ENCODE measurements at regions not wholly inside any gene's neighbourhood (a gene's known extent, or its start where the extent isn't known, plus 50 kb on each side); places are given as distances from the start of the nearest gene placed in this dataset.
"Not testable (repeated sequence)": the region's sequence is repeated elsewhere in the genome, so short reads cannot be mapped to it uniquely, and the experiment has no call there.

DNA sequence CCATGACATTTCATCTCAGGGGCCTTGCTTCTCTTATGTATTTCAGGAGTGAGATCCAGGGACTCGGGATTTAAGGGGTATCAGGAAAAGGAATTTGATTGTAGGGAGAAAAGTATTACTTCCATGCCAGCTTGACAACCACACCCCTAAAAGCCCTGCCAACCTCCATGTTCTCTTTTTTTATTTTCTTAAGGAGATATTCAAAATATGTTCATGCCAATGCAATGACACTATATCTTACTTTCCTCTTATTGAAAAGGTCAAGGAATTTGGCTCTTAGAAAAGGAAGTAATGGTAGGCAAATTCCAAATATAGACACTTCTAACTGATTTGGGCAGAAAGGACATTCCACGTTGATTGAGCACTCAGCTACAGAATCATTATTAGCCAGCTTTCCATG is 407.5 kb upstream of the NECTIN3 start:
- Mint-ChIP-seq H3K27ac (no peak overlapping the region), H3K4me3 (ENCODE audit: low read depth) (no peak overlapping the region), H3K4me1 (ENCODE audit: low read depth) (no peaks in the 10 kb centered on the region), H3K36me3 (ENCODE audit: low read depth) (no peaks in the 10 kb centered on the region), H3K9me3 (peaks cover 4% of the 10 kb centered on the region), H3K27me3 (ENCODE audit: low read depth) (no peaks in the 10 kb centered on the region)
- intact Hi-C loops (cut with micrococcal nuclease) = no loop called here
- no peak for DNase-seq (ENCODE audit: low spot score)

- DNase-seq (ENCODE audit: low spot score) = no peak
- Mint-ChIP-seq H3K4me3 (ENCODE audit: low read depth) (no peak overlapping the region), H3K27me3 (ENCODE audit: low read depth) (no peaks in the 10 kb centered on the region), H3K4me1 (ENCODE audit: low read depth) (no peaks in the 10 kb centered on the region), H3K36me3 (ENCODE audit: low read depth) (no peaks in the 10 kb centered on the region), H3K27ac (no peak overlapping the region), H3K9me3 (peaks cover 4% of the 10 kb centered on the region)
- intact Hi-C loops (cut with micrococcal nuclease) = no loop called here
These were observed 405.1 kb upstream of the NECTIN3 start for GRCh38 chr3:110666495-110666894.

- H3K36me3 Mint-ChIP-seq (ENCODE audit: low read depth) = no peaks in the 10 kb centered on the region
- intact Hi-C loops (cut with micrococcal nuclease) = no loop called here
- peaks cover 4% of the 10 kb centered on the region for H3K9me3 Mint-ChIP-seq
- H3K4me3 Mint-ChIP-seq (ENCODE audit: low read depth) = no peak overlapping the region
- DNase-seq (ENCODE audit: low spot score) = no peak
- H3K27ac Mint-ChIP-seq = no peak overlapping the region
- no peaks in the 10 kb centered on the region for H3K27me3 Mint-ChIP-seq (ENCODE audit: low read depth)
- H3K4me1 Mint-ChIP-seq (ENCODE audit: low read depth) = no peaks in the 10 kb centered on the region
These were observed 404.4 kb upstream of the NECTIN3 start for GRCh38 chr3:110667216-110667615.

- intact Hi-C loops (cut with micrococcal nuclease) = no loop called here
- H3K9me3 Mint-ChIP-seq = peaks cover 8% of the 10 kb centered on the region
These were observed 401.2 kb upstream of the NECTIN3 start for GRCh38 chr3:110670407-110670806.

DNA sequence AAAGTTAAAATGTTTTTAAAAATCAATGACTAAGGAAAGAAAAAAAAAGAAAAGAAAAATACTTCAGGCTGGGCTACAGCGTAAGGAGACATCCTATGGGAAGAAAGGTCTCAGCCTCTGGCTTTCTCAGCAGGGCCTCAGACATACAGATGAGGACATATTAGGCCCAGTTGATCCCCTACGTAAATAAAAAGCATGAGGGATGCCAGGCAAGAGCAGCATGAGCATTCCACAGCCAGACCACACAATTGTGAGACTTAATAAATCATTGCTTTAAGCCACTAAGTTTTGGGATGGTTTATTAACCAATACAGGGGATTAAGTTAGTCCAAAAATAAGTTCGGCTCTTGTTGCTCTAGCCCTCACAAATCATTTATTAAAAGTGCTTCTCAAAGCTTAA is 394.1 kb upstream of the NECTIN3 start:
- Mint-ChIP-seq H3K4me1 (ENCODE audit: low read depth) (no peaks in the 10 kb centered on the region), H3K4me3 (ENCODE audit: low read depth) (no peak overlapping the region), H3K27me3 (ENCODE audit: low read depth) (no peaks in the 10 kb centered on the region), H3K27ac (no peak overlapping the region), H3K9me3 (peaks cover 4% of the 10 kb centered on the region), H3K36me3 (ENCODE audit: low read depth) (no peaks in the 10 kb centered on the region)
- intact Hi-C loops (cut with micrococcal nuclease) = no loop called here
- DNase-seq (ENCODE audit: low spot score) = no peak

More at GRCh38 chr3:110670407-110670806, 401.2 kb upstream of the NECTIN3 start:
- H3K4me3 Mint-ChIP-seq (ENCODE audit: low read depth) = no peak overlapping the region
- no peaks in the 10 kb centered on the region for H3K36me3 Mint-ChIP-seq (ENCODE audit: low read depth)
- H3K4me1 Mint-ChIP-seq (ENCODE audit: low read depth) = no peaks in the 10 kb centered on the region
- no peaks in the 10 kb centered on the region for H3K27me3 Mint-ChIP-seq (ENCODE audit: low read depth)
- no peak for DNase-seq (ENCODE audit: low spot score)
- H3K27ac Mint-ChIP-seq = no peak overlapping the region

- intact Hi-C loops (cut with micrococcal nuclease) = no loop called here
- H3K27ac Mint-ChIP-seq = no peak overlapping the region
- H3K4me3 Mint-ChIP-seq (ENCODE audit: low read depth) = no peak overlapping the region
- H3K9me3 Mint-ChIP-seq = no peaks in the 10 kb centered on the region
- no peak for DNase-seq (ENCODE audit: low spot score)
- no peaks in the 10 kb centered on the region for H3K27me3 Mint-ChIP-seq (ENCODE audit: low read depth)
- no peaks in the 10 kb centered on the region for H3K4me1 Mint-ChIP-seq (ENCODE audit: low read depth)
- H3K36me3 Mint-ChIP-seq (ENCODE audit: low read depth) = no peaks in the 10 kb centered on the region
These were observed 392.3 kb upstream of the NECTIN3 start for GRCh38 chr3:110679285-110679684.

DNA sequence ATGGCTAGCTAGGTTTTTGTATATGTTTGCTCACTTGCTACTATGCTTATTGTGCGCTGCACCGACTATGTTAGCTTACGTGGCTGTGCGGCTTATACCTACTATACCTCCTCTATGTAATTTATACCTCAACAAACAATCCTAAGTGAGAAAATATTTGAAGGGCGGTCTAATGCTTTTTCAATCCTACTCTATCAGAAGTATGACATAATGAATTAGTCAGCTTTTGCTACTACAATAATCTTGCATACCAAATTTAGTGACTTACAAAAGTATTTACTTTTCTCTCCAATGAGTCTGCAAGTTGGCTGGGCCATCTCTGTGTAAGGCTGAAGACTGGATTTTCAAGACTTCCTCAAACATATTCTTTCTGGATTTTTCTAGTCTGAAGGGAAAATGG is 391.2 kb upstream of the NECTIN3 start:
- no peak for DNase-seq (ENCODE audit: low spot score)
- intact Hi-C loops (cut with micrococcal nuclease) = no loop called here
- Mint-ChIP-seq H3K27me3 (ENCODE audit: low read depth) (no peaks in the 10 kb centered on the region), H3K4me1 (ENCODE audit: low read depth) (no peaks in the 10 kb centered on the region), H3K36me3 (ENCODE audit: low read depth) (no peaks in the 10 kb centered on the region), H3K9me3 (no peaks in the 10 kb centered on the region), H3K4me3 (ENCODE audit: low read depth) (no peak overlapping the region), H3K27ac (no peak overlapping the region)

- no peak for DNase-seq (ENCODE audit: low spot score)
- no peaks in the 10 kb centered on the region for H3K27me3 Mint-ChIP-seq (ENCODE audit: low read depth)
- no peaks in the 10 kb centered on the region for H3K36me3 Mint-ChIP-seq (ENCODE audit: low read depth)
- no peaks in the 10 kb centered on the region for H3K9me3 Mint-ChIP-seq
- H3K4me1 Mint-ChIP-seq (ENCODE audit: low read depth) = no peaks in the 10 kb centered on the region
- intact Hi-C loops (cut with micrococcal nuclease) = no loop called here
- H3K27ac Mint-ChIP-seq = no peak overlapping the region
- H3K4me3 Mint-ChIP-seq (ENCODE audit: low read depth) = no peak overlapping the region
These were observed 387.1 kb upstream of the NECTIN3 start for GRCh38 chr3:110684466-110684865.

DNA sequence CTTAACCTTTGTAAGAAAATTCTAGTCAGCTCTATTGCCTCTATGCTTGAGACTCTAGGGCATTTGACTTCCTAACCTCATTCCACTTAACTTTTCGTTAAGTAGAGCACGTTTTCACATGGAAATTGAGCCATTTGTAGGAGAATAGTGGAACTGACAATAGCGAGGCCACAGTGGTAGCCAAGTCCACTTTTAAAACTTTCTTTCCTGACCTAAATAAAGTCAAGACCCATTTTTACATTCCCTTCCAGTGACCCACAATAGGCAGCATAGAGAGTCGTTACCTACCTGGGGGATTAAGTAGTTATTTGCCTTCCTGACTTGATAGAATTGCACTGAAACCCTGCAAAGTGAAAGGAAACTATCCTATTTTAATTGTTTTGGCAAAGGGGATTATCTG is 386.0 kb upstream of the NECTIN3 start:
- Mint-ChIP-seq H3K9me3 (no peaks in the 10 kb centered on the region), H3K36me3 (ENCODE audit: low read depth) (no peaks in the 10 kb centered on the region), H3K27ac (no peak overlapping the region), H3K27me3 (ENCODE audit: low read depth) (no peaks in the 10 kb centered on the region), H3K4me3 (ENCODE audit: low read depth) (no peak overlapping the region), H3K4me1 (ENCODE audit: low read depth) (no peaks in the 10 kb centered on the region)
- no peak for DNase-seq (ENCODE audit: low spot score)
- intact Hi-C loops (cut with micrococcal nuclease) = no loop called here

DNA sequence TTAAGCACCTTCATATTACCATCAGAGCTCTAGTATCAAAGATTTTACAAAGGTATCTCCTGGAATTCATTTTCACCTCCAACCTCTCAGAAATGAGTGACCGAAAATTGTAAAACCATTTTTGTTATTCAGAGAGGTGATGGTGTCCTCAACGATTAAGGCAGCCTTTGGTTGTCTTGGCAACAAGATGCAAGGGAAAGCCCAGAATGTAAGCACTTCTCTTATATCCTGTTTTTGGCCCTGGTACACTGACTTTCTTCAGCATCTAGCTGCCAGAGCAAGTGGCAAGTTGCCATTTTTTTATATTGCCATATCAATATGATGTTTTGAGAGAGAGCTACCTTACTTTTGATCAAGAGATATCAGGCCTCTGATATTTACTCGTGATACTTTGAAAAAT is 384.9 kb upstream of the NECTIN3 start:
- Mint-ChIP-seq H3K4me1 (ENCODE audit: low read depth) (no peaks in the 10 kb centered on the region), H3K36me3 (ENCODE audit: low read depth) (no peaks in the 10 kb centered on the region), H3K27me3 (ENCODE audit: low read depth) (no peaks in the 10 kb centered on the region)

DNA sequence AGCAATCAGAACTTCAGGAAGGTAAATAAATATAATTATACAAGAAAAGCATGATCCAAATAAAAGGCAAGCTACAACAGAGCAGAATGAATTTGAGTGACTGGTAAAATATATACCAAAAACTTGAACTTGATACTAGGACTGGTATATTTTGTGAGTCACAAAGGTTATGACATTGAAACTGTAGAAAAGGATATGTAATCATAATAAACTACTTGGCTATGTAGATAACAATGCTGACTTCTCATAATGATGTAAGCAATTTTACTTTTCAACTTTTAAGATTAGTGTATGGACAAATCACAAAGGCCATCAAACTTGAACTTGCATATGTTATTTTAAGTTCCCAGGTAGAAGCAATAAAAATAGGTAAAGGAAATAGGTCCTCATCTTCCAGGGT is 384.5 kb upstream of the NECTIN3 start:
- DNase-seq (ENCODE audit: low spot score) = no peak
- H3K4me3 Mint-ChIP-seq (ENCODE audit: low read depth) = no peak overlapping the region

More for the DNA sequence above, 384.9 kb upstream of the NECTIN3 start:
- H3K4me3 Mint-ChIP-seq (ENCODE audit: low read depth) = no peak overlapping the region
- no peak overlapping the region for H3K27ac Mint-ChIP-seq
- no peaks in the 10 kb centered on the region for H3K9me3 Mint-ChIP-seq
- no peak for DNase-seq (ENCODE audit: low spot score)
- intact Hi-C loops (cut with micrococcal nuclease) = no loop called here

DNA sequence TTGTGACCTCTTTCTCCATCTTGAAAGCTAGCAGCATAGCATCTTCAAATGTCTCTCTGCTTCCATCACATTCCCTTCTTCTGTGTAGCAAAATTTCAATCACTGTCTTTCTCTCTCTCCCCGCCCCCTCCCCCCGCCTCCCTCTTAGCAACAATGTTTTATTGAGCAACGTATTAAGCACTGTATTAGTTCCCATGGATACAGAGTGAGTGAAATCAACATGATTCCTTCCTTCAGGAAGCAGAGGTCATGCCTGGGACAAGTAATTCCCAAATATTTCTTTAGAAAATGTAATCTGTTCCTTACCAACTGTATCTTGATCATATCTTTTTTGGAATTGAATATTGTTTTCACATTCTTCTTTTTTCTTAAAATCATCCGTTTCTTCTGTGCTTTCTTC is 373.7 kb upstream of the NECTIN3 start:
- no peaks in the 10 kb centered on the region for H3K9me3 Mint-ChIP-seq
- no peak for DNase-seq (ENCODE audit: low spot score)
- H3K27me3 Mint-ChIP-seq (ENCODE audit: low read depth) = no peaks in the 10 kb centered on the region
- H3K27ac Mint-ChIP-seq = no peak overlapping the region
- no peaks in the 10 kb centered on the region for H3K4me1 Mint-ChIP-seq (ENCODE audit: low read depth)
- H3K36me3 Mint-ChIP-seq (ENCODE audit: low read depth) = no peaks in the 10 kb centered on the region
- intact Hi-C loops (cut with micrococcal nuclease) = no loop called here
- no peak overlapping the region for H3K4me3 Mint-ChIP-seq (ENCODE audit: low read depth)

More for the DNA sequence above, 384.5 kb upstream of the NECTIN3 start:
- intact Hi-C loops (cut with micrococcal nuclease) = no loop called here
- H3K27ac Mint-ChIP-seq = no peak overlapping the region
- no peaks in the 10 kb centered on the region for H3K4me1 Mint-ChIP-seq (ENCODE audit: low read depth)
- no peaks in the 10 kb centered on the region for H3K27me3 Mint-ChIP-seq (ENCODE audit: low read depth)
- H3K9me3 Mint-ChIP-seq = no peaks in the 10 kb centered on the region
- no peaks in the 10 kb centered on the region for H3K36me3 Mint-ChIP-seq (ENCODE audit: low read depth)

DNA sequence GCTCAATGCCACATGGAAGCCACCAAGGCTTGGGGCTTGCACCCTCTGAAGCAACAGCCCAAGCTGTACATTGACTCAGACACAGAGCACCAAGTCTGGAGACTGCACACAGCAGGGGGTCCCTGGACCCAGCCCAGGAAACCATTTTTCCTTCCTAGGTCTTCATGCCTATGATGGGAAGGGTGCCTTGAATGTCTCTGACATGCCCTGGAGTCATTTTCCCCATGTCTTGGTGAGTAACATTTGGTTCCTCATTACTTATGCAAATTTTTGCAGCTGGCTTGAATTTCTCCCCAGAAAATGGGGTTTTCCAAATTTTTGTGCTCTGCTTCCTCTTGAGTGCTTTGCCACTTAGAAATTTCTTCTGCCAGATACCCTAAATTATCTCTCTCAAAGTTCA is 367.3 kb upstream of the NECTIN3 start:
- H3K36me3 Mint-ChIP-seq (ENCODE audit: low read depth); H3K27ac Mint-ChIP-seq; H3K4me3 Mint-ChIP-seq (ENCODE audit: low read depth); DNase-seq (ENCODE audit: low spot score); intact Hi-C loops (cut with micrococcal nuclease); H3K27me3 Mint-ChIP-seq (ENCODE audit: low read depth); H3K9me3 Mint-ChIP-seq; H3K4me1 Mint-ChIP-seq (ENCODE audit: low read depth): not testable (repeated sequence)

DNA sequence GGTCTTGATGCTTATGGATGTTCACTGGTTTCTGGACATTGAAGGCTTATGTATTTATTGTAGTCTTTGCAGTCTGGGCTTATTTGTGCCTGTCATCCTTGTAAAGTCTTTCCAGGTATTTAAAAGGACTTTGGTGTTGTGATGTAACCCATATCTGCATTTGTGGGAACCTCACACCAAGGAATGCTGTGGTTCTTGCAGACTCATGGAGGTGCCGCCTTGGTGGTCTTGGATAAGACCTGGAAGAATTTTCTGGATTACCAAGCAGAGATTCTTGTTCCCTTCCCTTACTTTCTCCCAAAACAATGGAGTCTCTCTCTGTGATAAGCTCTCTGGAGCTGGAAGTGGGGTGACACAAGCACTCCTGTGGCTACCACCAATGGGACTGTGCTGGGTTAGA is 363.5 kb upstream of the NECTIN3 start:
- intact Hi-C loops (cut with micrococcal nuclease) = no loop called here
- no peaks in the 10 kb centered on the region for H3K27me3 Mint-ChIP-seq (ENCODE audit: low read depth)
- H3K27ac Mint-ChIP-seq = no peak overlapping the region
- no peak for DNase-seq (ENCODE audit: low spot score)
- H3K9me3 Mint-ChIP-seq = no peaks in the 10 kb centered on the region
- no peak overlapping the region for H3K4me3 Mint-ChIP-seq (ENCODE audit: low read depth)
- H3K36me3 Mint-ChIP-seq (ENCODE audit: low read depth) = no peaks in the 10 kb centered on the region
- no peaks in the 10 kb centered on the region for H3K4me1 Mint-ChIP-seq (ENCODE audit: low read depth)
